ENCODE measurements at regions not wholly inside any gene's neighbourhood (a gene's known extent, or its start where the extent isn't known, plus 50 kb on each side); places are given as distances from the start of the nearest gene placed in this dataset.

GRCh38 chr10:60494774-60495173 lies 105.1 kb upstream of the ANK3 start:
- Histone ChIP-seq H3K36me3 (no peaks in the 10 kb centered on the region), H3K27me3 (no peaks in the 10 kb centered on the region), H3K27ac (no peak overlapping the region), H3K4me1 (peaks cover 0 to 11% (median 0%) of the 10 kb centered on the region in 12 donors), H3K4me3 (no peak overlapping the region), H3K9me3 (peaks cover 0 to 4% (median 0%) of the 10 kb centered on the region in 12 donors)
- TF ChIP-seq POLR2A (IDR thresholded peaks at IDR 0.05) (no peak), CTCF (IDR thresholded peaks at IDR 0.05) (no peak)
- 91 to 95% (median 94%) methylated on average over 2 of the region's 2 CpGs for WGBS, 4 donors
- no peak for ATAC-seq
- intact Hi-C loops (cut with DNase I): no loop called here
- DNase-seq: no peak

GRCh38 chr10:60491162-60491561 lies 101.5 kb upstream of the ANK3 start:
- ATAC-seq (no peak), DNase-seq (no peak)
- H3K4me3 ChIP-seq: no peak overlapping the region
- peaks cover 0 to 4% (median 0%) of the 10 kb centered on the region in 12 donors for H3K4me1 ChIP-seq
- H3K36me3 ChIP-seq: no peaks in the 10 kb centered on the region
- 81 to 88% (median 85%) methylated on average over 2 of the region's 2 CpGs for WGBS, 4 donors
- peaks cover 0 to 4% (median 0%) of the 10 kb centered on the region in 12 donors for H3K9me3 ChIP-seq
- intact Hi-C loops (cut with DNase I): no loop called here
- TF ChIP-seq POLR2A (IDR thresholded peaks at IDR 0.05): no peak
- TF ChIP-seq CTCF (IDR thresholded peaks at IDR 0.05): no peak
- H3K27me3 ChIP-seq: no peaks in the 10 kb centered on the region
- no peak overlapping the region for H3K27ac ChIP-seq

GRCh38 chr10:60490013-60490412 lies 100.3 kb upstream of the ANK3 start:
- Histone ChIP-seq H3K27ac (no peak overlapping the region), H3K4me3 (no peak overlapping the region), H3K36me3 (no peaks in the 10 kb centered on the region), H3K9me3 (peaks cover 0 to 4% (median 0%) of the 10 kb centered on the region in 12 donors), H3K27me3 (no peaks in the 10 kb centered on the region), H3K4me1 (no peaks in the 10 kb centered on the region)
- TF ChIP-seq CTCF (IDR thresholded peaks at IDR 0.05): no peak
- TF ChIP-seq POLR2A (IDR thresholded peaks at IDR 0.05): no peak
- intact Hi-C loops (cut with DNase I): no loop called here
- no peak for DNase-seq
- ATAC-seq: no peak
- WGBS, 4 donors: 63 to 76% (median 69%) methylated on average over 3 of the region's 3 CpGs

- DNase-seq (no peak), ATAC-seq (no peak)
- H3K9me3 ChIP-seq: peaks cover 0 to 4% (median 0%) of the 10 kb centered on the region in 12 donors
- H3K4me3 ChIP-seq: no peak overlapping the region
- intact Hi-C loops (cut with DNase I): no loop called here
- WGBS, 4 donors: 69 to 80% (median 74%) methylated on average over 1 of the region's 1 CpG
- H3K27me3 ChIP-seq: no peaks in the 10 kb centered on the region
- TF ChIP-seq POLR2A (IDR thresholded peaks at IDR 0.05) (no peak), CTCF (IDR thresholded peaks at IDR 0.05) (no peak)
- no peaks in the 10 kb centered on the region for H3K4me1 ChIP-seq
- no peaks in the 10 kb centered on the region for H3K36me3 ChIP-seq
- no peak overlapping the region for H3K27ac ChIP-seq
Observed at GRCh38 chr10:60488111-60488669, 98.5 kb upstream of the ANK3 start.

All from heart left ventricle (tissue), 16 donors.